Heart right ventricle (tissue), 16 donors: ENCODE measurements at regions not wholly inside any gene's neighbourhood (a gene's known extent, or its start where the extent isn't known, plus 50 kb on each side); places are given as distances from the start of the nearest gene placed in this dataset.

ENCODE experiments used
- ATAC-seq, 8 donors: fragments of 200-7000 bp; cut with Tn5 transposase; one replicate each; pipeline ENCODE4 v1.9.1; 2020; ENCODE audit warnings: mild to moderate bottlenecking in 8 of 8, moderate library complexity in 8 of 8, moderate number of reproducible peaks in 1 of 8
- DNase-seq, 2 donors: peaks; one replicate each; pipeline ENCODE4 v3.0.0-alpha.2; 2020
- H3K27ac ChIP-seq, 10 donors: fragments of 200-600 bp; sonication (generic) in 2 of 10; one replicate each; pipeline versions ENCODE4 v1.5.0 to v1.8.0; 2020 to 2022; ENCODE audit warnings: mild to moderate bottlenecking in 3 of 10
- H3K27me3 ChIP-seq, 7 donors: fragments of 200-600 bp; one replicate each; pipeline ENCODE4 v1.8.0; 2021 to 2022; ENCODE audit warnings: mild to moderate bottlenecking in 2 of 7
- H3K36me3 ChIP-seq, 9 donors: fragments of 200-600 bp; sonication (generic) in 1 of 9; one replicate each; pipeline versions ENCODE4 v1.5.0 to v1.8.0; 2020 to 2022; ENCODE audit warnings: mild to moderate bottlenecking in 2 of 9
- H3K4me1 ChIP-seq, 9 donors: fragments of 200-600 bp; sonication (generic) in 1 of 9; one replicate each; pipeline versions ENCODE4 v1.5.0 to v1.8.0; 2020 to 2022; ENCODE audit warnings: mild to moderate bottlenecking in 4 of 9
- H3K4me3 ChIP-seq, 10 donors: fragments of 200-600 bp; sonication (generic) in 2 of 10; one replicate each; pipeline versions ENCODE4 v1.5.0 to v1.8.0; 2020 to 2022; ENCODE audit warnings: mild to moderate bottlenecking in 7 of 10, moderate library complexity in 2 of 10
- H3K9me3 ChIP-seq, 11 donors: fragments of 200-600 bp in 10 of 11; sonication (generic) in 2 of 11; one replicate each; pipeline versions ENCODE4 v1.5.0 to v1.8.0; 2013 to 2022; ENCODE audit warnings: mild to moderate bottlenecking in 2 of 11, control low read depth in 1 of 11, moderate library complexity in 1 of 11
- WGBS, 2 donors: extraction: QIAGEN DNeasy Blood & Tissue Kit; methylation state at CpG; one replicate each; pipeline ENCODE4 v1.1.7; 2013; ENCODE audit warnings: inconsistent platforms in 1 of 2; 5-methylcytosine and 5-hydroxymethylcytosine counted together
- intact Hi-C, 10 donors: fragments of 100-400 bp; cut with DNase I; formaldehyde crosslinking; loops; one replicate each; pipeline versions ENCODE4 v1.11.1 to v1.14.2; 2022
- TF ChIP-seq, protein P1 (sequence below), 9 donors: fragments of 200-600 bp; sonication (generic) in 2 of 9; IDR thresholded peaks; one replicate each; pipeline versions ENCODE4 v1.5.0 to v1.8.0; 2021 to 2022; ENCODE audit warnings: antibody characterized with exemption in 9 of 9, mild to moderate bottlenecking in 5 of 9, moderate library complexity in 1 of 9
- donor health status: Arrhythmogenic right ventricular cardiomyopathy.
- donor health status: ischemic (EF 13 %, LVEDD 7.1; RV severe dilation, severe dysfunction).
- donor health status: healthy with polysubstance abuse.
- donor health status: DM: no; HTN: yes; CAD: no.
- donor health status: DM: no; HTN: no; CAD: no.
- donor health status: ischemic (EF 25% LVEDD 6.9; RV normal size, moderate dysfunction).
- donor health status: ischemic (EF 25% LVEDD 5.7; RV mildly dilated, moderate dysfunction).
- donor health status: healthy.
- donor health status: DM: yes; HTN: yes; CAD: no.
- donor health status: Ischemic cardiomyopathy.
- donor health status: ischemic (EF 35%, LVEDD 5.7; RV mildly dilated, moderate dysfunction).
- donor health status: nonischemic (EF 11% LVEDD 7.7; RV severe dilation, severe dysfunction).
- donor health status: DM: yes; HTN: yes; CAD: no.
- donor health status: PGD.
- donor health status: ischemic (EF 29% LVEDD 5.4; RV normal size, mild dysfunction).
- donor health status: nonischemic (EF 23%, LVEDD 6.1; RV moderate dilation, normal function).

DNA sequence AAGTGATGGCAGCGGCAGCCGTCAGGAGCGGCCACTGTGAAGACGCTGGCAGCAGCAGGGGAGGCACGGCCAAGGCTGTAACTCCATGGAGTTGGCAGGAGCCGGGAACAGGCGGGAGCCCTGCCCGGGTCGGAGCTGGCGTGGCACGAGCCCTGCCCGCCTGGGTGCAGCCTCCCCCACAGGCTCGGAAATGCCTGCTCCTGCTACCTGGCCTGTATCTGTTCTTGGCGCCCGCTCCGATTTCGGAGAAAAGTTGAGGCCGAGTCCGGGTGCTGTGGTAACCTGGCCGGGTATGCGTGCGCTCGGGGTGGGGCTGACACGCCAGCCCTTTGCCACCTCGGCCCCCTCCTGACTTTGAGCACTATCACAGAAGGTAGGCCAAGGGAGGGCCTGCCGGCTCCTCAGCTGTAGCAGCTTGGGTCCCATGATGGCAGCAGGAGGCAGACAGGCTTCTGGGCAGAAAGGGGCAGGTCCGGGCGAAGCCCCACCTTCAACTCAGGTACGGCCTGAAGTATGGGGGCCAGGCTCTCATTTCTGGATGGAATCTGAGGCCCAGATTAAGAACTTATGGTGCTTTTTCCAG lies 51.2 kb upstream of the SHISA3 start:
- DNase-seq (no peak), ATAC-seq (no peak)
- Histone ChIP-seq H3K4me1 (peaks cover 0 to 13% (median 5%) of the 10 kb centered on the region in 9 donors), H3K9me3 (no peaks in the 10 kb centered on the region), H3K36me3 (no peaks in the 10 kb centered on the region), H3K27ac (no peak overlapping the region), H3K4me3 (no peak overlapping the region), H3K27me3 (no peaks in the 10 kb centered on the region)
- WGBS, 2 donors: 92 to 95% methylated on average over 29 of the region's 29 CpGs
- intact Hi-C loops: loop anchor here in 1 of 10 donors (10.0 kb wide), 1 partner anchor 61 kb away; no protein-coding TSS in a partner anchor
- TF ChIP-seq, protein P1, sequence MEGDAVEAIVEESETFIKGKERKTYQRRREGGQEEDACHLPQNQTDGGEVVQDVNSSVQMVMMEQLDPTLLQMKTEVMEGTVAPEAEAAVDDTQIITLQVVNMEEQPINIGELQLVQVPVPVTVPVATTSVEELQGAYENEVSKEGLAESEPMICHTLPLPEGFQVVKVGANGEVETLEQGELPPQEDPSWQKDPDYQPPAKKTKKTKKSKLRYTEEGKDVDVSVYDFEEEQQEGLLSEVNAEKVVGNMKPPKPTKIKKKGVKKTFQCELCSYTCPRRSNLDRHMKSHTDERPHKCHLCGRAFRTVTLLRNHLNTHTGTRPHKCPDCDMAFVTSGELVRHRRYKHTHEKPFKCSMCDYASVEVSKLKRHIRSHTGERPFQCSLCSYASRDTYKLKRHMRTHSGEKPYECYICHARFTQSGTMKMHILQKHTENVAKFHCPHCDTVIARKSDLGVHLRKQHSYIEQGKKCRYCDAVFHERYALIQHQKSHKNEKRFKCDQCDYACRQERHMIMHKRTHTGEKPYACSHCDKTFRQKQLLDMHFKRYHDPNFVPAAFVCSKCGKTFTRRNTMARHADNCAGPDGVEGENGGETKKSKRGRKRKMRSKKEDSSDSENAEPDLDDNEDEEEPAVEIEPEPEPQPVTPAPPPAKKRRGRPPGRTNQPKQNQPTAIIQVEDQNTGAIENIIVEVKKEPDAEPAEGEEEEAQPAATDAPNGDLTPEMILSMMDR (IDR thresholded peaks at IDR 0.05): no peak

DNA sequence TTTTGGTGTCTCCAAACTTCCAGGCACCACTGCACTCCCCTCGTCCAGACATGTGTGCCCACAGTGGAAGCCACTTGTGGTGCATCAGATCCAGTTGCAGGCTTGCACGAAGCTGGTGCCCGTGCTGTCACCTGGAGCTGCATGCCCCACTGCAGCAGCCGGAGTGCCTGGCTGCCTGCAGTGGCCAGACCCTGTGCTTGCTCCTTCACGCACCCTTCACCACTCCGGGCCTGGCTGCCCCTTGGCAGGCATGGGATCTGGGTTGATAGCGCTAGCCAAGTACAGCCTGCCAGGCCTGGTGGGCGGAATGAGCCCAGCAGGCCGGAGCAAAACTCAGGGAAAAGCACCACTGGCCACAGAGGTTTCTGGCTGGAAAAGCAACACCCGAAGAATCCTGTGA lies 50.2 kb upstream of the SHISA3 start:
- H3K9me3 ChIP-seq: no peaks in the 10 kb centered on the region
- WGBS, 2 donors: 90 to 97% methylated on average over 10 of the region's 10 CpGs
- TF ChIP-seq, protein P1 (IDR thresholded peaks at IDR 0.05): no peak
- DNase-seq (no peak), ATAC-seq (peak in 2 of 8 donors; percentile 30 to 68)
- H3K27me3 ChIP-seq: peaks cover 0 to 3% (median 0%) of the 10 kb centered on the region in 7 donors
- no peaks in the 10 kb centered on the region for H3K36me3 ChIP-seq
- intact Hi-C loops: loop anchor here in 1 of 10 donors (10.0 kb wide), 1 partner anchor 62 kb away; no protein-coding TSS in a partner anchor
- peaks cover 0 to 13% (median 5%) of the 10 kb centered on the region in 9 donors for H3K4me1 ChIP-seq
- no peak overlapping the region for H3K27ac ChIP-seq
- no peak overlapping the region for H3K4me3 ChIP-seq
